Duodenal mucosa (tissue), 2 donors: ENCODE measurements at regions not wholly inside any gene's neighbourhood (a gene's known extent, or its start where the extent isn't known, plus 50 kb on each side); places are given as distances from the start of the nearest gene placed in this dataset.
"Not testable (repeated sequence)": the region's sequence is repeated elsewhere in the genome, so short reads cannot be mapped to it uniquely, and the experiment has no call there.

ENCODE experiments used
- H3K27ac ChIP-seq: one replicate; pipeline ENCODE4 v1.7.0; 2013; ENCODE audit warnings: low read depth, low read length
- H3K27me3 ChIP-seq, 2 donors: one replicate each; pipeline ENCODE4 v1.7.0; 2013; ENCODE audit warnings: low read length in 2 of 2, control low read depth in 1 of 2; ENCODE audit not compliant: insufficient read depth in 2 of 2, control insufficient read depth in 1 of 2
- H3K36me3 ChIP-seq, 2 donors: one replicate each; pipeline ENCODE4 v1.7.0; 2013; ENCODE audit warnings: low read length in 2 of 2, control low read depth in 1 of 2; ENCODE audit not compliant: insufficient read depth in 2 of 2, control insufficient read depth in 1 of 2
- H3K4me1 ChIP-seq, 2 donors: one replicate each; pipeline ENCODE4 v1.7.0; 2013; ENCODE audit warnings: low read length in 2 of 2, control low read depth in 1 of 2; ENCODE audit not compliant: insufficient read depth in 2 of 2, control insufficient read depth in 1 of 2
- H3K4me3 ChIP-seq, 2 donors: one replicate each; pipeline ENCODE4 v1.7.0; 2013; ENCODE audit warnings: low read length in 2 of 2, low read depth in 1 of 2
- H3K9ac ChIP-seq, 2 donors: one replicate each; pipeline ENCODE4 v1.7.0; 2013; ENCODE audit warnings: low read length in 2 of 2, low read depth in 1 of 2
- H3K9me3 ChIP-seq, 2 donors: one replicate each; pipeline ENCODE4 v1.7.0; 2013; ENCODE audit warnings: low read length in 2 of 2, control low read depth in 1 of 2; ENCODE audit not compliant: control insufficient read depth in 1 of 2

DNA sequence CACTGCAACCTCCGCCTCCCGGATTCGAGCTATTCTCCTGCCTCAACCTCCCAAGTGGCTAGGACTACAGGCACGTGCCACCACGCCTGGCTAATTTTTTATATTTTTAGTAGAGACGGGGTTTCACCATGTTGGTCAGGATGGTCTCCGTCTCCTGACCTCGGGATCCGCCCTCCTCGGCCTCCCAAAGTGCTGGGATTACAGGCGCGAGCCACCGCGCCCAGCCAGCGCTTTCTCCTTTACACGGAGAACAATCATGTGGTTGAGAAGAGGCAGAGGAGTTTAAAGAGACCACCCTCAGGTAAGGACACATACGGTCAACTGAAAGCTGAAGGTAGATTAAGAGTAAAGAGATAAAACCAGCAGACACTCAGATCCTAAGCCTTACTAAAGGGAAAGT lies 1673.7 kb upstream of the PIK3C3 start:
- not testable (repeated sequence) for H3K36me3 ChIP-seq, H3K9ac ChIP-seq, H3K27me3 ChIP-seq, H3K4me3 ChIP-seq, H3K4me1 ChIP-seq, H3K9me3 ChIP-seq, H3K27ac ChIP-seq

DNA sequence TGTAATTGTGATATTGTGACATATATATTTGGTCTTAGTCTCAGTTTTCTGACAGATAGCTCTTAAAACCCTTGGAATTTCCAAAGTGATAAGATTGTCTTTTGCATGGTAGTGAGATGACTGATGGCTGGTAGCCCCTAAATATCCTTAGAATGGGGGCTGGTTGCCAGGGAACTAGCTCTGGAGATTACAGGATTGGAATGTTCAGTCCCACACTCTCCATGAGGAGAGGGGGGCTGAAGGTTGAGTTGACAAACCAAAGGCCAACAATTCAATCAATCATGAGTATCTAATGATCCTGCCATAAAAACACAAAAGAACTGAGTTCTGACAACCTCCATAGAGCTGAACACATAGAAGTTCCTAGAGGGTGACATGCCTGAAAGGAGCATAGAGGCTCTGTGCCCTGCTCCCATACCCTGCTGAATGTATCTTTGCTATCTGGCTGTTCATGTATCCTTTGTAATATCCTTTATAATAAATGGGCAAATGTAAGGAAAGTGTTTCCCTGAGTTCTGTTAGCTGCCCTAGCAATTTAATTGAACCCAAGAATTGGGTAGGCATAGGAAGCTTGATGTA lies 1680.3 kb upstream of the PIK3C3 start:
- H3K27me3 ChIP-seq: no peaks in the 10 kb centered on the region
- H3K4me3 ChIP-seq: no peak overlapping the region
- H3K9me3 ChIP-seq: peaks cover 0 to 11% of the 10 kb centered on the region in 2 donors
- H3K9ac ChIP-seq: no peak overlapping the region
- no peak overlapping the region for H3K27ac ChIP-seq
- H3K4me1 ChIP-seq: no peaks in the 10 kb centered on the region
- H3K36me3 ChIP-seq: no peaks in the 10 kb centered on the region

GRCh38 chr18:40272630-40273231 lies 1682.3 kb upstream of the PIK3C3 start:
- Histone ChIP-seq H3K27ac (no peak overlapping the region), H3K4me3 (no peak overlapping the region), H3K9me3 (peaks cover 0 to 11% of the 10 kb centered on the region in 2 donors), H3K4me1 (no peaks in the 10 kb centered on the region), H3K9ac (no peak overlapping the region), H3K27me3 (no peaks in the 10 kb centered on the region), H3K36me3 (no peaks in the 10 kb centered on the region)

GRCh38 chr18:40259115-40259835 lies 1695.8 kb upstream of the PIK3C3 start:
- H3K4me3 ChIP-seq: no peak overlapping the region
- no peaks in the 10 kb centered on the region for H3K36me3 ChIP-seq
- no peak overlapping the region for H3K27ac ChIP-seq
- no peaks in the 10 kb centered on the region for H3K27me3 ChIP-seq
- no peaks in the 10 kb centered on the region for H3K4me1 ChIP-seq
- no peak overlapping the region for H3K9ac ChIP-seq
- H3K9me3 ChIP-seq: peaks cover 0 to 13% of the 10 kb centered on the region in 2 donors

GRCh38 chr18:40258311-40258710 lies 1696.7 kb upstream of the PIK3C3 start:
- Histone ChIP-seq H3K36me3 (no peaks in the 10 kb centered on the region), H3K9ac (no peak overlapping the region), H3K9me3 (peaks cover 0 to 8% of the 10 kb centered on the region in 2 donors), H3K4me1 (no peaks in the 10 kb centered on the region), H3K27ac (no peak overlapping the region), H3K27me3 (no peaks in the 10 kb centered on the region), H3K4me3 (no peak overlapping the region)

DNA sequence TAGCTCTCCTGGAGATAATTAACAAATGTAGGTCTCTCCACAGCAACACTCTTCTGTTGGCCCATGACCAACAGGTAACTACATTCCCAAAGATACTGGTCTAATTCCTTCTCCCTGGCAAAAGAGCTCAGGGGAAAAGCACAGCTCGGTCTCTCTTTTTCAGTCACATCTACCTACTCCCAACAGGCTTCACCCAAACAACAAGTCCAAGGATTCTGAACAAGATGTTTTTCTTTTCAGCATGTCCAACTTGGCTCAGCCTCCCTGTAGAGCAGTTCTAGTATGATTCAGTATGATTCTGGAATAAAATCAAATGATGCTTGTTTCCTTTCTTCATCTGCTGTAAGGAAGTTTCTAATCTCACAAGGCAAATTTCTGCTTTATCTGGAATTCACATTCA lies 1704.8 kb upstream of the PIK3C3 start:
- Histone ChIP-seq H3K27me3 (no peaks in the 10 kb centered on the region), H3K9me3 (peaks cover 0 to 3% of the 10 kb centered on the region in 2 donors), H3K9ac (no peak overlapping the region), H3K36me3 (no peaks in the 10 kb centered on the region), H3K27ac (no peak overlapping the region), H3K4me1 (no peaks in the 10 kb centered on the region), H3K4me3 (no peak overlapping the region)

DNA sequence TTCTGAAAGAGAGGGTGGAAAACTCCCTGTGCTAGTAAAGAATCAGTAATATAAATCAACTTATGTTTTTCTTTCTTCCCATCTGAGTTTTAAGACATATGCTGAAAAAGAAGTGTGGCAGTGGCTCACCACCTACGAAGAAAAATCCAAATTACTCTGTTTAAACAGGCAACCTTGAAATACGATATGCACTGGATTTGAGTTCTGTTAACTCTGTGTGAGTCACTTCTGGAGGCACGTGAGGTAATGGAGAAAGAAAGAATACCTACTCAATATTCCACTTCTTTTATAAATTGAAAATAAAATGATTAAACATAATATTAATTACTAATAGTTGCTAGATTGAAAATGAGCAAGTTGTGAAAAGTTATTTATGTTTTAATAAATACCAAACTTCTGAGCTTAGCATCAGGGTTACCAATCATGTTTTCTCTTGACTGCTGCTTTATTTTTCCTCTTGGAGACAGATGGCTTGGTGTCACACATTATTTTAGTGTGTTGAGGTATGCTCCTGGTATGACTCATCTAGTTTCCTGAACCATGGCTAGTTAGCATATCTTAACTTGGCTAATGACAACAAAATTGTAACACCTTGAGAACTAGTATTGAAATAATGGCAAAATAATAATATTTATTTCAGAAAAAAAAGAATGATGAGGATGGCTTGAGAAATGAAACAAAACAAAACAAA lies 1705.5 kb upstream of the PIK3C3 start:
- Histone ChIP-seq H3K4me1 (no peaks in the 10 kb centered on the region), H3K9me3 (peaks cover 0 to 3% of the 10 kb centered on the region in 2 donors), H3K4me3 (no peak overlapping the region), H3K9ac (no peak overlapping the region), H3K27me3 (no peaks in the 10 kb centered on the region), H3K36me3 (no peaks in the 10 kb centered on the region), H3K27ac (no peak overlapping the region)

DNA sequence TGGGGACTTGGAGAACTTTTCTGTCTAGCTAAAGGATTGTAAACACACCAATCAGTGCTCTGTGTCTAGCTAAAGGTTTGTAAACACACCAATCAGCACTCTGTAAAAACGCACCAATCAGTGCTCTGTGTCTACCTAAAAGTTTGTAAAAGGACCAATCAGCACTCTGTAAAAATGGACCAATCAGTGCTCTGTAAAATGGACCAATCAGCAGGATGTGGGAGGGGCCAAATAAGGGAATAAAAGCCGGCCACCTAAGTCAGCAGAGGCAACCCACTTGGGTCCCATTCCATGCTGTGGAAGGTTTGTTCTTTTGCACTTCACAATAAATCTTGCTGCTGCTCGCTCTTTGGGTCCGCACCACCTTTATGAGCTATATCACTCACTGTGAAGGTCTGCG lies 1709.4 kb upstream of the PIK3C3 start:
- H3K9me3 ChIP-seq, H3K27me3 ChIP-seq, H3K4me1 ChIP-seq, H3K9ac ChIP-seq, H3K4me3 ChIP-seq, H3K36me3 ChIP-seq, H3K27ac ChIP-seq: not testable (repeated sequence)

- Histone ChIP-seq H3K9ac (no peak overlapping the region), H3K4me3 (no peak overlapping the region), H3K9me3 (peaks cover 0 to 1% of the 10 kb centered on the region in 2 donors), H3K27me3 (no peaks in the 10 kb centered on the region), H3K36me3 (no peaks in the 10 kb centered on the region), H3K4me1 (no peaks in the 10 kb centered on the region), H3K27ac (no peak overlapping the region)
Measured at GRCh38 chr18:40243607-40244006, 1711.4 kb upstream of the PIK3C3 start.

DNA sequence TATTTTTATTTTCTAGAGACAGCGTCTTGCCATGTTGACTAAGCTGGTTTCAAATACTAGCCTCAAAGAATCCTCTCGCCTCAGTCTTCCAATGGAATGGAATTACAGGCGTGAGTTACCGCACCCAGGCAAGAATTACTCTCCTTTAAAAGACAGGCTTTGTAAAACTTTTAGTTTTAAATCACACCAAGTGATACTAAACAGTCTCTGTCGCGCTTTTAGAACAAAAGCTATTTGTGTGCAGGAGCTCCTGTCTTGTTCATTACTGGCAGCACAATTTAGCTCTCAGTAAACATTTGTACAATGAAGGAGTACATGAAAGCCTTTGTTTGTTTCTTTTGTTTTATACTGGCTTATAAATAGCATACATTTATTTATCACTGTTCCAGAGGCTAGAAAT lies 1719.2 kb upstream of the PIK3C3 start:
- no peak overlapping the region for H3K9ac ChIP-seq
- H3K4me1 ChIP-seq: no peaks in the 10 kb centered on the region
- H3K9me3 ChIP-seq: peaks cover 1 to 7% of the 10 kb centered on the region in 2 donors
- no peaks in the 10 kb centered on the region for H3K36me3 ChIP-seq
- no peak overlapping the region for H3K4me3 ChIP-seq
- no peaks in the 10 kb centered on the region for H3K27me3 ChIP-seq
- H3K27ac ChIP-seq: no peak overlapping the region
